GM12875 (cell line): ENCODE measurements at regions not wholly inside any gene's neighbourhood (a gene's known extent, or its start where the extent isn't known, plus 50 kb on each side); places are given as distances from the start of the nearest gene placed in this dataset.
"Not testable (repeated sequence)": the region's sequence is repeated elsewhere in the genome, so short reads cannot be mapped to it uniquely, and the experiment has no call there.

Experiments
- H3K4me3 ChIP-seq: one replicate; pipeline ENCODE4 v1.5.1; 2011; ENCODE audit warnings: low read depth, low read length, control low read depth
- TF ChIP-seq, protein P1 (sequence below): IDR thresholded peaks from 2 replicates; pipeline ENCODE4 v1.5.1; 2011; ENCODE audit warnings: low read depth, mild to moderate bottlenecking, control low read depth, inconsistent platforms, low read length, moderate library complexity, borderline replicate concordance; ENCODE audit not compliant: insufficient read depth

DNA sequence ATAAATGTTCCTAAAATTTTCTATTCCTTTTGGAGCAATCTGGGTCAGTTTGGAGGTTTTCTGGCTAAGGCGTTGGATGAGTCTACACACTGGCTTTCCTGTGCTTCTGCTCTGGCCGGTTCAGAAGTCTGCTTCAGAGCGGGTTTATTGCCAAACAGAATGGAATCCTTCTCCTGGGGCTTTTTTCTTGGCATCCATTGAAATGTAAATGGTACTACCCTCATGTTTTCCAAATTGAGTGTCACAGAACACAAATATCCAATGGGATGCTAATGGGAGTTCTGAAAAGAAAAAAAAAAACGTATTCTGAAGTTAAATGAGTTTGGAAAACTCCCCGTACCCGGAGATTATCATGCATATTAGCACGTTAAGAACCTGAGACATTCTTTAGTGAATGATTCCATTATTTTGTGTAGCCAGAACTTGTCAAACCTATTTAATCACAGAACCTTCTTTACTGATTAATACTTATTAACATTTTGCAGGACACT is 930.3 kb downstream of the QKI start:
- TF ChIP-seq, protein P1, sequence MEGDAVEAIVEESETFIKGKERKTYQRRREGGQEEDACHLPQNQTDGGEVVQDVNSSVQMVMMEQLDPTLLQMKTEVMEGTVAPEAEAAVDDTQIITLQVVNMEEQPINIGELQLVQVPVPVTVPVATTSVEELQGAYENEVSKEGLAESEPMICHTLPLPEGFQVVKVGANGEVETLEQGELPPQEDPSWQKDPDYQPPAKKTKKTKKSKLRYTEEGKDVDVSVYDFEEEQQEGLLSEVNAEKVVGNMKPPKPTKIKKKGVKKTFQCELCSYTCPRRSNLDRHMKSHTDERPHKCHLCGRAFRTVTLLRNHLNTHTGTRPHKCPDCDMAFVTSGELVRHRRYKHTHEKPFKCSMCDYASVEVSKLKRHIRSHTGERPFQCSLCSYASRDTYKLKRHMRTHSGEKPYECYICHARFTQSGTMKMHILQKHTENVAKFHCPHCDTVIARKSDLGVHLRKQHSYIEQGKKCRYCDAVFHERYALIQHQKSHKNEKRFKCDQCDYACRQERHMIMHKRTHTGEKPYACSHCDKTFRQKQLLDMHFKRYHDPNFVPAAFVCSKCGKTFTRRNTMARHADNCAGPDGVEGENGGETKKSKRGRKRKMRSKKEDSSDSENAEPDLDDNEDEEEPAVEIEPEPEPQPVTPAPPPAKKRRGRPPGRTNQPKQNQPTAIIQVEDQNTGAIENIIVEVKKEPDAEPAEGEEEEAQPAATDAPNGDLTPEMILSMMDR, result no peak
- no peak overlapping the region for H3K4me3 ChIP-seq

DNA sequence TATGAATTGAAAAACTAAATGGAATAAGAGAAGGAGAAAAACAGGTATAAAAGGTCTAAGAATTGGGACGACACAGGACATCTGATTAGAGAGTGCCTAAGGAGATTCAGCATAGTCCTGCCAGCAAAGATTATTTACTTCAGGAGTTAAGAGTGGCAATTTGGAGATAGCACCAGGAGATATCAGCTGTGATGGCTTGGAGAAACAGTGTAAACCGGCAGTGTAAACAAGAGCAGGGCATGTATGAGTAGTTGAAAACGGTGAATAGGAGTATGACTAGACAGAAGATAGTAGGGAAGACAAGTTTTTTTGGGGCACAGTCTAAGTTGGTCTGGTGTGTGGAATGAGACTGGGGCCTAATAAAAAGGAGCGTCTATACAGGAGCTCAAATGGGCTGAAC is 924.9 kb downstream of the QKI start:
- not testable (repeated sequence) for H3K4me3 ChIP-seq

DNA sequence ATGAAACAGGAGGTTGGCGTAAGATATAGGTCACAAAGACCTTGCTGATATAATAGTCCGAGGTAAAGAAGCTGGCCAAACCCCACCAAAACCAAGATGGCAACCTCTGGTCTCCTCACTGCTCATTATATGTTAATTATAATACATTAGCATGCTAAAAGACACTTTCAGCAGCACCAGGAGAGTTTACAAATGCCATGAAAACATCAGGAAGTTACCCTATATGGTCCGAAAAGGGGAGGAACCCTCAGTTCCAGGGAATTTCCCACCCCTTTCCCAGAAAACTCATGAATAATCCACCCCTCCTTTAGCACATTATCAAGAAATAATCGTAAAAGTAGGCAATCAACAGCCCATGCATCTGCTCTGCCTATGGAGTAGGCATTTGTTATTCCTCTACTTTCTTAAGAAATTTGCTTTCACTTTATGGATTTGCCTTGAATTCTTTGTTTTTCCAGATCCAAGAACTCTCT is 923.4 kb downstream of the QKI start:
- TF ChIP-seq, protein P1, result no peak
- H3K4me3 ChIP-seq, result no peak overlapping the region

DNA sequence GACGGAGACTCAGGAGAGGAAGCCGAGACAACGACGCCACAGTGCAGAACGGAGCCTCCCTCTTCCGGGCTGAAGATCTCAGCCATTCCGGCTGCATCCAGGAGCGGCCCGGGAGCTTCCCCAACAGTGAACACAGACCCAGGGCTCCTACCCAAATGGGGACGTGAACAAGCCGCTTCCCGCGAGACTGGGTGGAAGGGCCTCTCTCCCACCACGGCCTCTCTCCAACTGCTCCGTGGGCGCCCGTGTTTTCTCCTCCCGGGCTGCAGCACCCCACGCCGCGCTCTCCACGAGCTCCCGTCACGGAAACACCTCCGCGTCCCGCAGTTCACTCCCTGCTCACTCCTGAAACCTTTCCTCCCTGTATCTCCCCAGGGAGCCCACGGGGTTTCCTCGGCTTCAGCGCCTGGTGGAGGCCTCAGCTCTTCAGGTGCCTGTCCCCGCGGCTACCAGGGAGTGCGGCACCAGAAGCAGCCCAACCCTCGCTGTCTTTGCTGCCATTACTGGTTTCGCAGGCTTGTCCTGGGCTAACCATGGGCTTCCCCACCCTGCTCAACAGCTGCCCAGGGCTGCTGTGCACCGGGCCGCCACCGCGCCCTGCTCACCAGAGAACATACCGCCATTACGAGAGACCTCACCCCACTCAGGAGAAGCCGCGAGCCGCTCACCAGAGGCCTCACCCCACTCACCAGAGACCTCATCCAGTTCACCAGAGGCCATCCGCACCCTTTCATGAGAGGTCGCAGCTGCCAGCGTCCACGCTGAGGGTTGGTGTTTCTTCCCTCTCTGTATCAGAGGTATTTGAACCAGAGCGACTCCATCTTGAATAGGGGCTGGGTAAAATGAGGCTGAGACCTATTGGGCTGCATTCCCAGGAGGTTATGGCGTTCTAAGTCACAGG is 922.8 kb downstream of the QKI start:
- TF ChIP-seq, protein P1, result no peak
- no peak overlapping the region for H3K4me3 ChIP-seq

DNA sequence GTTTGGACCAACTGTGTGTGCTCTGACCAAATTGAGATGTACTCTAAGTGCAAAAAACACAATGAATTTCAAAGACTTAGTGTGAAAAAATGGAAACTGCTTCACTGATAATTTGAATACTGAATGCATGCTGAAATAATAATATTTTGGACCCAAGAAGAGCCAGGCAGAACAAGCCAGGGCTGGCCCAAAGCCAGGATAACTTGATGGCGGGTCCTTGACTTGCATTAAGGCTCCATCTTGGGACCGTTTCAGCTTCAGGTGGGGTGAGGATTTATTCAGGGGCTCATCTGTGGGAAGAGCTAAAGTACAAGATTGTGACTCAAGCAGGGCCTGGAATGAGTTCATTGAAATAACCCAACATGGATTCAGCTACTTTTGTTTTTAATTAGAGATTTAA is 921.9 kb downstream of the QKI start:
- H3K4me3 ChIP-seq, result no peak overlapping the region
- TF ChIP-seq, protein P1, result no peak

DNA sequence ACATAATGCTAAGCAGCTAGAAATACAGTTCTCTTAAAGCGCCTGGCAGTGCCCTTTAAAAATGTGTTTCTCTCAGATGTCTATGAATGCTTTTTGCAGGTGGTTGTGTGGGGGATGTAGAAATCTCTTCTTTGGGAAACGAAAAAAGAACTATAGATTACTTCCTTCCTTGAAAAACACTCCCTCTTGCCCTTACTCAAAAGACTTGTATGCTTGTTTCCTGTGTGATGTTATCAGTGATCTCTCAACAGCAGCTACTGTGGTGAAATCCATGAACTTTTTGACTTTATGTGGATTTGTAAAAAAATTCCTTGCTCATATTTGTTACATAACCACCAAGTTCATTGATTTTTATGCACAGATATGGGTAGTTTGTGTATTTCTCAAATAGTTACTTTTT is 916.5 kb downstream of the QKI start:
- TF ChIP-seq, protein P1, result no peak
- no peak overlapping the region for H3K4me3 ChIP-seq

DNA sequence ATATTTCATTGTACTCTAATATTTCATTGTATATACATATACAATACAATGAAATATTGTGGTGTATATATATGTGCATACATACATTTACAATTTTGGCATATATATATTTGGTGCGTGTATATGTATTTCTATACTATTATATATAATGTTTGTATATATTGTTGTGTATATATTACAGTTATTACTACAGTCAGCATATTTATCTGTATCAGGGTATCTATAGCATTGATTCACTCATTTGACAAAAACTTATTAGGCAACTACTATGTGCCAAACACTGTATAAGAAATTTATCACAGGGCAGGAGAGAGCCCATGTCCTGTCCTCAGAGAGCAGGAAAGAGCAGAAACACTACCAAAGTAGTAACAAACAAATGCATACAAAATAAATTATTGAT is 910.6 kb downstream of the QKI start:
- H3K4me3 ChIP-seq, result no peak overlapping the region
- TF ChIP-seq, protein P1, result no peak
